HEK293 (cell line): ENCODE measurements at regions not wholly inside any gene's neighbourhood (a gene's known extent, or its start where the extent isn't known, plus 50 kb on each side); places are given as distances from the start of the nearest gene placed in this dataset.

Source experiments
- ZNF23 ChIP-seq: fragments of 450-650 bp; formaldehyde crosslinking; IDR thresholded peaks from 2 replicates; pipeline ENCODE4 v1.5.1; 2016; ENCODE audit warnings: missing biosample characterization, missing genetic modification characterization, borderline replicate concordance
- ZNF660 ChIP-seq: fragments of 450-650 bp; IDR thresholded peaks from 2 replicates; pipeline ENCODE4 v1.5.1; 2018; ENCODE audit warnings: missing biosample characterization, mild to moderate bottlenecking, missing genetic modification characterization
- TF ChIP-seq, protein P1 (sequence below): fragments of 450-650 bp; formaldehyde crosslinking; IDR thresholded peaks from 2 replicates; pipeline ENCODE4 v1.5.1; 2016; ENCODE audit warnings: missing biosample characterization, missing genetic modification characterization
- TF ChIP-seq, protein P2 (sequence below): fragments of 450-650 bp; formaldehyde crosslinking; IDR thresholded peaks from 2 replicates; pipeline ENCODE4 v1.5.1; 2016; ENCODE audit warnings: missing biosample characterization, missing genetic modification characterization

DNA sequence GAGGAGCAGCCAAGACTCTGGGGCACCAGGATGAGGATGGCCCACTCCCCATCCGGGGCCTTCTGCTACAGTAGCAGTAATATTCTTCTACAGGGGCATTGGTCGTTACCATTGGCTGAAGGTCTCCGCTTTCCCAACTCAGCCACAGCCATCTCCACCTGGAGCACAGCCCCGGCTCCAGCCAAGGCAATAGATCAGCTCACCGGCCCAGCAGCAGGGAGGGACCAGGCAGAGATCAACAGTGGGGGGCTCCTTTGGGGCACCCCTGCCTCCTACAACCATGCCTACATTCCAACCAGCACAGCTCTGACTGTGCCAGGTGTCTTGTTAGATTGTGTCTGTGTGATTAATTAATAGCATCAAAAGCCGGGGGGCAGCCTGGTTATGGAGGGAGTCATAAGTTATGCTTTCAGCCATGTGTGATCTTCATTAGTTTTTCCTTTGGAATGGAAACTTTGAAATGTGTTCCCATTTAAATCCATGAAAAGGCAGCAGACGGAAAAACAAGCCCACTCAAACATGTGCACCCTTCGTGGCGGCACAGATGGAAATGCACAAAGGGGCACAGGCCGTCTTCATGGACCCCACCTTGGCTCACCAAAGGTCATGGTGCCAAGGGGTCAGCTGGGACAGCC lies 68.6 kb upstream of the BZW1 start:
- TF ChIP-seq, protein P1, sequence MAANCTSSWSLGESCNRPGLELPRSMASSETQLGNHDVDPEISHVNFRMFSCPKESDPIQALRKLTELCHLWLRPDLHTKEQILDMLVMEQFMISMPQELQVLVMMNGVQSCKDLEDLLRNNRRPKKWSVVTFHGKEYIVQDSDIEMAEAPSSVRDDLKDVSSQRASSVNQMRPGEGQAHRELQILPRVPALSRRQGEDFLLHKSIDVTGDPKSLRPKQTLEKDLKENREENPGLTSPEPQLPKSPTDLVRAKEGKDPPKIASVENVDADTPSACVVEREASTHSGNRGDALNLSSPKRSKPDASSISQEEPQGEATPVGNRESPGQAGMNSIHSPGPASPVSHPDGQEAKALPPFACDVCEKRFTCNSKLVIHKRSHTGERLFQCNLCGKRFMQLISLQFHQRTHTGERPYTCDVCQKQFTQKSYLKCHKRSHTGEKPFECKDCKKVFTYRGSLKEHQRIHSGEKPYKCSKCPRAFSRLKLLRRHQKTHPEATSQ (tag by site-specific recombination) = no peak
- TF ChIP-seq ZNF23 (tag by site-specific recombination) (no peak), ZNF660 (tag by site-specific recombination) (no peak)
- TF ChIP-seq, protein P2, sequence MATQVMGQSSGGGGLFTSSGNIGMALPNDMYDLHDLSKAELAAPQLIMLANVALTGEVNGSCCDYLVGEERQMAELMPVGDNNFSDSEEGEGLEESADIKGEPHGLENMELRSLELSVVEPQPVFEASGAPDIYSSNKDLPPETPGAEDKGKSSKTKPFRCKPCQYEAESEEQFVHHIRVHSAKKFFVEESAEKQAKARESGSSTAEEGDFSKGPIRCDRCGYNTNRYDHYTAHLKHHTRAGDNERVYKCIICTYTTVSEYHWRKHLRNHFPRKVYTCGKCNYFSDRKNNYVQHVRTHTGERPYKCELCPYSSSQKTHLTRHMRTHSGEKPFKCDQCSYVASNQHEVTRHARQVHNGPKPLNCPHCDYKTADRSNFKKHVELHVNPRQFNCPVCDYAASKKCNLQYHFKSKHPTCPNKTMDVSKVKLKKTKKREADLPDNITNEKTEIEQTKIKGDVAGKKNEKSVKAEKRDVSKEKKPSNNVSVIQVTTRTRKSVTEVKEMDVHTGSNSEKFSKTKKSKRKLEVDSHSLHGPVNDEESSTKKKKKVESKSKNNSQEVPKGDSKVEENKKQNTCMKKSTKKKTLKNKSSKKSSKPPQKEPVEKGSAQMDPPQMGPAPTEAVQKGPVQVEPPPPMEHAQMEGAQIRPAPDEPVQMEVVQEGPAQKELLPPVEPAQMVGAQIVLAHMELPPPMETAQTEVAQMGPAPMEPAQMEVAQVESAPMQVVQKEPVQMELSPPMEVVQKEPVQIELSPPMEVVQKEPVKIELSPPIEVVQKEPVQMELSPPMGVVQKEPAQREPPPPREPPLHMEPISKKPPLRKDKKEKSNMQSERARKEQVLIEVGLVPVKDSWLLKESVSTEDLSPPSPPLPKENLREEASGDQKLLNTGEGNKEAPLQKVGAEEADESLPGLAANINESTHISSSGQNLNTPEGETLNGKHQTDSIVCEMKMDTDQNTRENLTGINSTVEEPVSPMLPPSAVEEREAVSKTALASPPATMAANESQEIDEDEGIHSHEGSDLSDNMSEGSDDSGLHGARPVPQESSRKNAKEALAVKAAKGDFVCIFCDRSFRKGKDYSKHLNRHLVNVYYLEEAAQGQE (tag by site-specific recombination) = no peak
